Thyroid gland (tissue), 4 donors: ENCODE measurements at regions not wholly inside any gene's neighbourhood (a gene's known extent, or its start where the extent isn't known, plus 50 kb on each side); places are given as distances from the start of the nearest gene placed in this dataset. TPM values are rescaled to one million over a fixed set of nuclear protein-coding genes. Genes with fewer than 3 reads are reported as not detected.
"Not testable (repeated sequence)": the region's sequence is repeated elsewhere in the genome, so short reads cannot be mapped to it uniquely, and the experiment has no call there.

Experiments used
- DNase-seq, 2 donors: peaks; one replicate each; pipeline ENCODE4 v3.0.0-alpha.2; 2019
- H3K27ac ChIP-seq, 3 donors: fragments of 200-600 bp; sonication (generic); 1 replicate in 2 of 3; 2 replicates in 1 of 3; pipeline ENCODE4 v1.5.1; 2016 to 2019; ENCODE audit warnings: mild to moderate bottlenecking in 1 of 3, moderate library complexity in 1 of 3
- H3K27me3 ChIP-seq: fragments of 200-600 bp; sonication (generic); one replicate; pipeline ENCODE4 v1.5.1; 2019
- H3K36me3 ChIP-seq, 2 donors: fragments of 200-600 bp; sonication (generic); one replicate each; pipeline ENCODE4 v1.5.1; 2016 to 2019
- H3K4me1 ChIP-seq, 2 donors: fragments of 200-600 bp; sonication (generic); one replicate each; pipeline ENCODE4 v1.5.1; 2017 to 2019
- H3K4me3 ChIP-seq, 3 donors: fragments of 200-600 bp; sonication (generic); replicated peaks in 1 of 3; 1 replicate in 2 of 3; 2 replicates in 1 of 3; pipeline ENCODE4 v1.5.1; 2016; ENCODE audit warnings: mild to moderate bottlenecking in 1 of 3
- H3K9me3 ChIP-seq: fragments of 200-600 bp; sonication (generic); one replicate; pipeline ENCODE4 v1.5.1; 2017
- POLR2A ChIP-seq, 2 donors: fragments of 450-650 bp; IDR thresholded peaks; one replicate each; pipeline ENCODE4 v1.6.1; 2017; ENCODE audit warnings: antibody characterized with exemption in 2 of 2, mild to moderate bottlenecking in 2 of 2, moderate library complexity in 1 of 2
- whole genome bisulfite sequencing, 2 donors: methylation state at CpG; one replicate each; pipeline ENCODE4 v1.1.5; 2017; 5-methylcytosine and 5-hydroxymethylcytosine counted together
- intact Hi-C: fragments of 100-400 bp; cut with DNase I; formaldehyde crosslinking; loops from one replicate; pipeline ENCODE4 v1.15.1; 2023
- microRNA-seq: library from miRNA; unstranded; fragments of <30 nt; microRNA quantifications from one replicate; pipeline ENCODE4, GENCODE V29; 2016
- small RNA-seq: library from RNA; depleted of rRNA; stranded (forward); fragments of <200 nt; gene quantifications from one replicate; pipeline ENCODE3, GENCODE V24; 2016
- TF ChIP-seq, protein P1 (sequence below), 6 experiments: fragments of 200-600 bp in 3 of 6; fragments of 450-650 bp in 3 of 6; sonication (generic) in 3 of 6; IDR thresholded peaks; one replicate each; pipeline ENCODE4 v1.5.1; 2016 to 2019; ENCODE audit warnings: antibody characterized with exemption in 6 of 6, mild to moderate bottlenecking in 2 of 6, inconsistent platforms in 1 of 6, moderate library complexity in 1 of 6

DNA sequence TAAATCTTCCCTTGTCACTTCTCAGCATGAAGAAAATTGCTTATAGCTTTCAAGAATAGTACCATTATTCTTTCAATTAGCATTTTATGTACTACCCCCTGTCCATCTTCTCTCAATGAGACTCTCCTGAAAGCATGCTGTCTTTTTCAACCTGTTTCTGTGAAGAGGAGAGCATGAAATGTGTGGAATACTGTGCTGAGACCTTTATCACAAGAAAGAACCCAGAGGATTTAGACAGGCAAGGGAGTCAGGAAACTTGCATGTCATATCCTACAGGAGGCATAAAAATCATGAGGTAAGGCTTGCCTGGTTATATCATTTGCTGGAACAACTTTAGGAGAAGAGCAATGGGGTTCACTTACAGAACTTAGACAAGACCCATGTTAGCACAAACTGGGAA, 56.7 kb upstream of the LPAR1 start:
- intact Hi-C loops: no loop called here
- peaks cover 0 to 4% of the 10 kb centered on the region in 2 donors for H3K4me1 ChIP-seq
- no peak overlapping the region for H3K4me3 ChIP-seq
- H3K27ac ChIP-seq: peak overlapping the region in 1 of 3 donors; percentile 45
- H3K9me3 ChIP-seq: no peaks in the 10 kb centered on the region
- H3K36me3 ChIP-seq: no peaks in the 10 kb centered on the region
- no peaks in the 10 kb centered on the region for H3K27me3 ChIP-seq
- DNase-seq: no peak
- no peak for TF ChIP-seq POLR2A (IDR thresholded peaks at IDR 0.05)
- TF ChIP-seq, protein P1, sequence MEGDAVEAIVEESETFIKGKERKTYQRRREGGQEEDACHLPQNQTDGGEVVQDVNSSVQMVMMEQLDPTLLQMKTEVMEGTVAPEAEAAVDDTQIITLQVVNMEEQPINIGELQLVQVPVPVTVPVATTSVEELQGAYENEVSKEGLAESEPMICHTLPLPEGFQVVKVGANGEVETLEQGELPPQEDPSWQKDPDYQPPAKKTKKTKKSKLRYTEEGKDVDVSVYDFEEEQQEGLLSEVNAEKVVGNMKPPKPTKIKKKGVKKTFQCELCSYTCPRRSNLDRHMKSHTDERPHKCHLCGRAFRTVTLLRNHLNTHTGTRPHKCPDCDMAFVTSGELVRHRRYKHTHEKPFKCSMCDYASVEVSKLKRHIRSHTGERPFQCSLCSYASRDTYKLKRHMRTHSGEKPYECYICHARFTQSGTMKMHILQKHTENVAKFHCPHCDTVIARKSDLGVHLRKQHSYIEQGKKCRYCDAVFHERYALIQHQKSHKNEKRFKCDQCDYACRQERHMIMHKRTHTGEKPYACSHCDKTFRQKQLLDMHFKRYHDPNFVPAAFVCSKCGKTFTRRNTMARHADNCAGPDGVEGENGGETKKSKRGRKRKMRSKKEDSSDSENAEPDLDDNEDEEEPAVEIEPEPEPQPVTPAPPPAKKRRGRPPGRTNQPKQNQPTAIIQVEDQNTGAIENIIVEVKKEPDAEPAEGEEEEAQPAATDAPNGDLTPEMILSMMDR (IDR thresholded peaks at IDR 0.05): no peak

DNA sequence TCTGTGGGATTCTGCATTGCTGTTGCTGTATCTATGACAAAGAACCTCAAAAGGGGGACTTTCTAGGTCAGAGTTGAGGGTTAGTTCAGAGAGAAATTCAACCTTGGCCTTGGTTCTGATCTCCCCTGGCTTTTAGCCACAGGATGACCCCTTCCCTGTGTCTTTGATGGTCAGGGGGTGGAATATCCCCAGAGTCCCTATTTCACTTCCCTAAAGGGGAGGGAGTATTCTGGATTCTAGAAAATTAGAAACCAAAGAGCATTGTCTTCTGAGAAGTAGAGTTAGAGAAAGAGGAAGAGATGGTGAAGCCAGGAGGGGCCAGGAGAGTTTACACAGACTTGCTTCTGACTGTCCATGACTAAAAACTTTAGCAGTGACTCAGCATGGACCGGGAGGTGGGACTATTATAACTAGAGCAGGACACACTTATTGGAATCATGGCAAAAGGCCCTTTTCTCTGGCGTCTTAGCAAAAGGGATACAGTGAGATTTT, 56.2 kb upstream of the LPAR1 start:
- DNase-seq: peak; percentile 8 to 11
- Histone ChIP-seq H3K27me3 (no peaks in the 10 kb centered on the region), H3K27ac (peak overlapping the region in 2 of 3 donors; percentile 39 to 45), H3K4me3 (no peak overlapping the region), H3K9me3 (no peaks in the 10 kb centered on the region), H3K4me1 (peaks cover 0 to 4% of the 10 kb centered on the region in 2 donors), H3K36me3 (no peaks in the 10 kb centered on the region)
- 39 to 45% methylated on average over 2 of the region's 2 CpGs for WGBS, 2 donors
- TF ChIP-seq POLR2A (IDR thresholded peaks at IDR 0.05): no peak
- TF ChIP-seq, protein P1 (IDR thresholded peaks at IDR 0.05): no peak
- intact Hi-C loops: no loop called here

DNA sequence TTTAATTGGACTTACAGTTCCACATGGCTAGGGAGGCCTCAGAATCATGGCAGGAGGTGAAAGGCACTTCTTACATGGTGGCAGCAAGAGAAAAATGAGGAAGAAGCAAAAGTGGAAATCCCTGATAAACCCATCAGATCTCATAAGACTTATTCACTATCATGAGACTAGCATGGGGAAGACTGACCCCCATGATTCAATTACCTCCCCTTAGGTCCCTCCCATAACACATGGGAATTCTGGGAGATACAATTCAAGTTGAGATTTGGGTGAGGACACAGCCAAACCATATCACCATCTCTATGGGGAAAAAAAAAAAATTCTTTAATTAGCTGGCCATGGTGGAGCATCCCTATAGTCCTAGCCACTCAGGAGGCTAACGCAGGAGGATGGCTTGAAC, 53.9 kb upstream of the LPAR1 start:
- WGBS, 2 donors: 93 to 97% methylated on average over 1 of the region's 1 CpG
- H3K27me3 ChIP-seq, H3K9me3 ChIP-seq, intact Hi-C loops, H3K4me1 ChIP-seq, DNase-seq, H3K4me3 ChIP-seq, H3K27ac ChIP-seq, H3K36me3 ChIP-seq: not testable (repeated sequence)

Small RNA genes lying in the stretch of these regions (microRNA-seq; reads per million reads assigned to microRNA genes)
- not detected for gene MIR7702

Small RNA genes lying in the stretch of these regions (small RNA-seq; reads per million reads assigned to genes)
- gene MIR7702 (not detected), gene RNY4P18 (not detected)
